PC-9 (cell line): ENCODE measurements at regions not wholly inside any gene's neighbourhood (a gene's known extent, or its start where the extent isn't known, plus 50 kb on each side); places are given as distances from the start of the nearest gene placed in this dataset.

Source experiments
- BruUV-seq: library from RNA; stranded (reverse); fragments of 400-500 nt; replicated peaks from 2 replicates; lab custom pipeline; 2021; lab: Mats Ljungman, UMichigan
- CTCF ChIA-PET: fragments of 300-600 bp; sonication (Branson Sonifier 250); formaldehyde crosslinking; loops from one replicate; lab custom pipeline; 2022; ENCODE audit warnings: antibody characterized with exemption; lab: Charles Lee
- POLR2A ChIA-PET: fragments of 300-600 bp; sonication (Branson Sonifier 250); formaldehyde crosslinking; loops from one replicate; lab custom pipeline; 2022; ENCODE audit warnings: antibody characterized with exemption; ENCODE audit not compliant: unreplicated experiment; lab: Charles Lee
- DNase-seq, 2 experiments: peaks; one replicate each; pipeline versions ENCODE4 v3.0.0 to v3.0.0-alpha.2; 2015 to 2022; ENCODE audit warnings: mixed read lengths in 1 of 2
- H2AFZ ChIP-seq: fragments of 200-600 bp; sonication (generic); 2 replicates; pipeline ENCODE4 v1.8.1; 2017; ENCODE audit warnings: antibody characterized with exemption
- H3F3A ChIP-seq: fragments of 200-600 bp; sonication (generic); 2 replicates; pipeline ENCODE4 v1.8.1; 2017; ENCODE audit warnings: antibody characterized with exemption, mild to moderate bottlenecking, low read depth; ENCODE audit not compliant: insufficient read depth
- H3K27ac ChIP-seq: fragments of 200-600 bp; sonication (generic); 2 replicates; pipeline ENCODE4 v1.6.1; 2016; ENCODE audit warnings: mixed run types
- H3K27me3 ChIP-seq: fragments of 200-600 bp; sonication (generic); 2 replicates; pipeline ENCODE4 v1.6.1; 2016; ENCODE audit warnings: low read depth, mixed run types; ENCODE audit not compliant: insufficient read depth
- H3K36me3 ChIP-seq: fragments of 200-600 bp; sonication (generic); 2 replicates; pipeline ENCODE4 v1.6.1; 2016; ENCODE audit warnings: low read depth, mixed run types
- H3K4me1 ChIP-seq: fragments of 200-600 bp; sonication (generic); replicated peaks from 2 replicates; pipeline ENCODE4 v1.6.1; 2016; ENCODE audit warnings: mixed run types; ENCODE audit not compliant: insufficient read depth
- H3K4me2 ChIP-seq: fragments of 200-600 bp; sonication (generic); 2 replicates; pipeline ENCODE4 v1.6.1; 2017; ENCODE audit warnings: mixed run types
- H3K4me3 ChIP-seq: fragments of 200-600 bp; sonication (generic); 2 replicates; pipeline ENCODE4 v1.6.1; 2016; ENCODE audit warnings: mixed run types
- H3K79me2 ChIP-seq: fragments of 200-600 bp; sonication (generic); 2 replicates; pipeline ENCODE4 v1.6.1; 2017; ENCODE audit warnings: low read depth, mixed run types
- H3K9me2 ChIP-seq: fragments of 200-600 bp; sonication (generic); 2 replicates; pipeline ENCODE4 v1.8.1; 2017; ENCODE audit warnings: mild to moderate bottlenecking; ENCODE audit not compliant: insufficient read depth
- H3K9me3 ChIP-seq: fragments of 200-600 bp; sonication (generic); 2 replicates; pipeline ENCODE4 v1.8.1; 2016; ENCODE audit warnings: low read depth; ENCODE audit not compliant: insufficient read depth
- H4K20me1 ChIP-seq: fragments of 200-600 bp; sonication (generic); 2 replicates; pipeline ENCODE4 v1.8.1; 2017; ENCODE audit not compliant: insufficient read depth
- EZH2 ChIP-seq: fragments of 200-600 bp; sonication (generic); IDR thresholded peaks from 2 replicates; pipeline ENCODE4 v1.8.0; 2017; ENCODE audit warnings: antibody characterized with exemption, low read depth
- intact Hi-C: fragments of 100-400 bp; cut with micrococcal nuclease; formaldehyde crosslinking; loops from one replicate; pipeline ENCODE4 v1.10.0; 2022; ENCODE audit not compliant: unreplicated experiment
- TF ChIP-seq, protein P1 (sequence below): fragments of 200-600 bp; sonication (generic); conservative IDR thresholded peaks from 2 replicates; pipeline ENCODE4 v1.6.1; 2017; ENCODE audit warnings: mixed run types, antibody characterized with exemption, mild to moderate bottlenecking, moderate library complexity

DNA sequence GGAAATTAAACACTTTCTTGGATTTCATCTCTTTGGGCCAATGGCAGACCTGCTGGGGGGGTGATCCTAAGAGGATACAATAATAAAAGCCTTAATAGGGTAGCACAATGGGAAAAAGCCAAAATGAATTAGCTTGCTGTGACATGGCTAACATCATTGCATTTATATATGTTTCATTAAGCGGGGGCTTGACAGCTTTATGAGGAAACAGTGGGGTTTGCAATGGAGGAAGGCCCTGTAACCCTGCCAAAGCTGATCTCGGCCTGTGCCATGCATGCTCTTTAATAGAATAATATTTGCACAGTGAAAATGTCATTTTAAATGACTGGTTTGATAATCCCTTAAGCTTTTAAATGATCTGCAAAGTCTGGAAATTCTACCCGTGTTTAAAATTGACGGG is 291.5 kb downstream of the SLC4A3 start:
- H3K36me3 ChIP-seq: no peaks in the 10 kb centered on the region
- TF ChIP-seq EZH2: no peak
- TF ChIP-seq, protein P1, sequence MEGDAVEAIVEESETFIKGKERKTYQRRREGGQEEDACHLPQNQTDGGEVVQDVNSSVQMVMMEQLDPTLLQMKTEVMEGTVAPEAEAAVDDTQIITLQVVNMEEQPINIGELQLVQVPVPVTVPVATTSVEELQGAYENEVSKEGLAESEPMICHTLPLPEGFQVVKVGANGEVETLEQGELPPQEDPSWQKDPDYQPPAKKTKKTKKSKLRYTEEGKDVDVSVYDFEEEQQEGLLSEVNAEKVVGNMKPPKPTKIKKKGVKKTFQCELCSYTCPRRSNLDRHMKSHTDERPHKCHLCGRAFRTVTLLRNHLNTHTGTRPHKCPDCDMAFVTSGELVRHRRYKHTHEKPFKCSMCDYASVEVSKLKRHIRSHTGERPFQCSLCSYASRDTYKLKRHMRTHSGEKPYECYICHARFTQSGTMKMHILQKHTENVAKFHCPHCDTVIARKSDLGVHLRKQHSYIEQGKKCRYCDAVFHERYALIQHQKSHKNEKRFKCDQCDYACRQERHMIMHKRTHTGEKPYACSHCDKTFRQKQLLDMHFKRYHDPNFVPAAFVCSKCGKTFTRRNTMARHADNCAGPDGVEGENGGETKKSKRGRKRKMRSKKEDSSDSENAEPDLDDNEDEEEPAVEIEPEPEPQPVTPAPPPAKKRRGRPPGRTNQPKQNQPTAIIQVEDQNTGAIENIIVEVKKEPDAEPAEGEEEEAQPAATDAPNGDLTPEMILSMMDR: no peak
- no peak overlapping the region for H2AFZ ChIP-seq
- no peaks in the 10 kb centered on the region for H3K9me2 ChIP-seq
- intact Hi-C loops: no loop called here
- no peaks in the 10 kb centered on the region for H3F3A ChIP-seq
- no peak overlapping the region for H3K27ac ChIP-seq
- no peak overlapping the region for H3K4me3 ChIP-seq
- no peaks in the 10 kb centered on the region for H4K20me1 ChIP-seq
- H3K79me2 ChIP-seq: no peaks in the 10 kb centered on the region
- no peak for DNase-seq
- H3K4me2 ChIP-seq: no peak overlapping the region
- no TSS peak for BruUV-seq
- CTCF ChIA-PET: no interaction called here
- no peaks in the 10 kb centered on the region for H3K27me3 ChIP-seq
- no peaks in the 10 kb centered on the region for H3K9me3 ChIP-seq
- POLR2A ChIA-PET: interaction anchor here (0.7 kb wide), 1 partner anchor 1498 kb away, joined by 3 read pairs; no protein-coding TSS in a partner anchor
- H3K4me1 ChIP-seq: no peaks in the 10 kb centered on the region

DNA sequence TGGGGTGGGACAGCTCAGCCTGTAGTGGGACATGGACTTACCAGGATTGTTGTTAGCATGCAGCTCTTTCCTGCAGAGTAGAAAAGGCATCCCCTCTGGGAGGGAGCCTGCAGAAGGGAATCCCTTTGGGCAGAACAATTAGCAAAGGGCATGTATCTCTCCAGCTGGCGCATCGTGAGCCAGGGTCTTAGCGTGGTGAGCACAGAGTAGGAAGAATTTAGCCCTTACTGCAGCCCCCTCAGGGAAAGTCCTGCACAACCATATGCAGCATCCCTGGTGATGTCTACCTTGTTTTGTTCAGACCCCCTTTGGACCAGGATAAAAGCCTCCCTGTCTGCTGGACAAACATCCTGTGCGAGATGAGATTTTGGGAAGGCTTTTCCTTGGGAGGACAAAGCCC is 292.1 kb downstream of the SLC4A3 start:
- DNase-seq: no peak
- H3K79me2 ChIP-seq: no peaks in the 10 kb centered on the region
- POLR2A ChIA-PET: interaction anchor here (0.8 kb wide), 1 partner anchor 8 kb away, joined by 9 read pairs; no protein-coding TSS in a partner anchor
- H3K9me2 ChIP-seq: no peaks in the 10 kb centered on the region
- H3F3A ChIP-seq: no peaks in the 10 kb centered on the region
- H3K27me3 ChIP-seq: no peaks in the 10 kb centered on the region
- no peak overlapping the region for H3K27ac ChIP-seq
- no peaks in the 10 kb centered on the region for H4K20me1 ChIP-seq
- intact Hi-C loops: no loop called here
- CTCF ChIA-PET: no interaction called here
- H3K4me3 ChIP-seq: no peak overlapping the region
- H3K36me3 ChIP-seq: no peaks in the 10 kb centered on the region
- BruUV-seq: no TSS peak
- no peak overlapping the region for H3K4me2 ChIP-seq
- TF ChIP-seq, protein P1: no peak
- no peaks in the 10 kb centered on the region for H3K9me3 ChIP-seq
- no peak overlapping the region for H2AFZ ChIP-seq
- no peaks in the 10 kb centered on the region for H3K4me1 ChIP-seq

DNA sequence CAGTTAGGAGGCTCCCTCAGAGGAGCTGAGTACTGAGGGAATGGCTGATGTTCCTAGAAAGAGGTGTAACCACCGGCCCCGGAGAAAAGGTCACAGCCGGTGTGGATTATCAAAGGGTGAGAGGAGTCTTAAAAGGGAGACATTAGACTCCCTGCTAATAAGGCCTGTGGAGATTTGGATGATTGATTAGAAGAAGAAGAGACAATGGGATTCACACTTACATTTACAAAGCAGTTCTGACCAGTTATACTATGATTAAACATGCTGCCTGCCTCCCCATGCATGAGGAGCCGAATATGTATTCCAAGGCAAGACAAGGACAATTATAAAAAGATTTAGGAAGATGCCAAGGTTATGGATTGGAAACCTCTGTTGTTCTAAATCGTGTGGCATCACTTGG is 302.4 kb downstream of the SLC4A3 start:
- H3F3A ChIP-seq: no peaks in the 10 kb centered on the region
- no TSS peak for BruUV-seq
- intact Hi-C loops: no loop called here
- no peaks in the 10 kb centered on the region for H3K27me3 ChIP-seq
- H3K9me2 ChIP-seq: no peaks in the 10 kb centered on the region
- no peak overlapping the region for H3K4me3 ChIP-seq
- H4K20me1 ChIP-seq: no peaks in the 10 kb centered on the region
- no peak for TF ChIP-seq EZH2
- TF ChIP-seq, protein P1: no peak
- CTCF ChIA-PET: no interaction called here
- no peak overlapping the region for H3K27ac ChIP-seq
- no peak overlapping the region for H3K4me2 ChIP-seq
- no peak for DNase-seq
- no peaks in the 10 kb centered on the region for H3K9me3 ChIP-seq
- POLR2A ChIA-PET: no interaction called here
- H3K79me2 ChIP-seq: no peaks in the 10 kb centered on the region
- H2AFZ ChIP-seq: no peak overlapping the region
- no peaks in the 10 kb centered on the region for H3K4me1 ChIP-seq
- no peaks in the 10 kb centered on the region for H3K36me3 ChIP-seq
